GM13976 (cell line): ENCODE measurements at regions not wholly inside any gene's neighbourhood (a gene's known extent, or its start where the extent isn't known, plus 50 kb on each side); places are given as distances from the start of the nearest gene placed in this dataset.
"Not testable (repeated sequence)": the region's sequence is repeated elsewhere in the genome, so short reads cannot be mapped to it uniquely, and the experiment has no call there.

Source experiments
- DNase-seq: peaks from one replicate; pipeline ENCODE4 v3.0.0; 2012; ENCODE audit warnings: low spot score
- in situ Hi-C: fragments of 300-500 bp; cut with MboI; formaldehyde crosslinking; loops from one replicate; pipeline ENCODE4 v1.12.0; 2022; ENCODE audit warnings: low sequenced_read_pairs, mixed read lengths, inconsistent platforms; ENCODE audit not compliant: unreplicated experiment
- TF ChIP-seq, protein P1 (sequence below): IDR thresholded peaks from 2 replicates; pipeline ENCODE4 v1.5.1; 2012; ENCODE audit warnings: borderline replicate concordance, mild to moderate bottlenecking; ENCODE audit not compliant: insufficient read depth; ENCODE audit errors: extremely low read depth, missing control alignments, control extremely low read depth

DNA sequence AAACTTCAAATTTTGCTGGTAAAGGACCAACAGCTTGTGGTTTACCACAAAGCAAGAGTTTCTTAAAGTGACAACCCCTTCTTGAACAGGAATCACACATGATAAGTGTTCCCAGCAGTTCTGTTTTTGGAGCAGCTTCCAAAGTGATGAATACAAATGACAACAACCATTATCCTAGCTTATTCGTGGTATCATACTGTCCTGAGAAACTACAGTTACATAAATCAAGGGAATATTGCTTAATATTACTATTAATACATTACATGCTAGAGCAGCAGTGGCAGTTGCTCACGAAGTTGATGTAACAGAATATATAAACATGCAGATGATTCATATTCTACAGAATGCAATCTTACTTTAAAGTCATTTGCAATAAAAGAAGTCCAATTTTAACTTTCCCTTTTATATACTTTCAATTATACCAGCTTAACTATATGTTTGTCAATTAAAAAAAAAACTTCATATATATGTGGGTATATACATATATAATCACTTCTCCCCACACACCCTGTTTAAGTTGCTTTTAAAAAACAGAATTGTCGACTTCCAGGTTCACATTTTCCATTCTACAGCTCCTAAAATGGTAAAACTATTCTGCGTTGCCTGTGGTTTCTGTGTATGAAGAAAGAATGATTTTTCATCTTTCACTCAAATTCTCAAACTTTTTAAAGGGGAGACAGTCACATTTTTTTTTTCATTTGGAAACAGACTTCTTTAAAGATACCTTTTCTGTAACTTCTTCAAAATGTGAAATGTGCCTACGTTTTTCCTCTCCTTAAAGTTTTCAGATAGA lies 713.6 kb downstream of the TDRD15 start:
- in situ Hi-C loops = no loop called here
- TF ChIP-seq, protein P1, sequence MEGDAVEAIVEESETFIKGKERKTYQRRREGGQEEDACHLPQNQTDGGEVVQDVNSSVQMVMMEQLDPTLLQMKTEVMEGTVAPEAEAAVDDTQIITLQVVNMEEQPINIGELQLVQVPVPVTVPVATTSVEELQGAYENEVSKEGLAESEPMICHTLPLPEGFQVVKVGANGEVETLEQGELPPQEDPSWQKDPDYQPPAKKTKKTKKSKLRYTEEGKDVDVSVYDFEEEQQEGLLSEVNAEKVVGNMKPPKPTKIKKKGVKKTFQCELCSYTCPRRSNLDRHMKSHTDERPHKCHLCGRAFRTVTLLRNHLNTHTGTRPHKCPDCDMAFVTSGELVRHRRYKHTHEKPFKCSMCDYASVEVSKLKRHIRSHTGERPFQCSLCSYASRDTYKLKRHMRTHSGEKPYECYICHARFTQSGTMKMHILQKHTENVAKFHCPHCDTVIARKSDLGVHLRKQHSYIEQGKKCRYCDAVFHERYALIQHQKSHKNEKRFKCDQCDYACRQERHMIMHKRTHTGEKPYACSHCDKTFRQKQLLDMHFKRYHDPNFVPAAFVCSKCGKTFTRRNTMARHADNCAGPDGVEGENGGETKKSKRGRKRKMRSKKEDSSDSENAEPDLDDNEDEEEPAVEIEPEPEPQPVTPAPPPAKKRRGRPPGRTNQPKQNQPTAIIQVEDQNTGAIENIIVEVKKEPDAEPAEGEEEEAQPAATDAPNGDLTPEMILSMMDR = no peak
- no peak for DNase-seq

GRCh38 chr2:21841341-21841740 lies 717.6 kb downstream of the TDRD15 start:
- in situ Hi-C loops = no loop called here
- TF ChIP-seq, protein P1 = no peak
- DNase-seq = no peak

GRCh38 chr2:21850367-21850766 lies 726.6 kb downstream of the TDRD15 start:
- DNase-seq, in situ Hi-C loops: not testable (repeated sequence)

DNA sequence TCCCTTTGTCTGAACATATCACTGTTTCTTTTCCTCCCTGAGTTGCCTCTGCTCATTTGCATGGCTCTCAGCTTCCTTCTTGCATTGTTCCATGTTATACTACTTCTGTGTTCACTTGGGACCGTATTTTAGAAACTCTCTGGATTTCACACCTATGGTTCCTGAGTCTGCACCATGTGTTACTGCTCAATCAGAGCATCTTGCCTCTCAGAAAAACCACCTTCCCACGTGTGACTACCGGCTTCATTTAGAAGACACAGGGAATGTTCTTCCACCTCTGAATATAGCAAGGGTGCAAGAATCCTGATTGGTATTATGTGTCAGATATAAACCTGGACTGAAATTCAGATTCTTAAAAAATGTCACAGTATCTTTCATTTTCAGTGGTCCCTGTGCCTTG lies 731.2 kb downstream of the TDRD15 start:
- TF ChIP-seq, protein P1 = no peak
- in situ Hi-C loops = no loop called here
- no peak for DNase-seq

- no peak for DNase-seq
- in situ Hi-C loops = no loop called here
- TF ChIP-seq, protein P1 = no peak
Measured at GRCh38 chr2:21856708-21857107, 732.9 kb downstream of the TDRD15 start.

GRCh38 chr2:21860907-21861306 lies 737.1 kb downstream of the TDRD15 start:
- DNase-seq = no peak
- in situ Hi-C loops = no loop called here
- TF ChIP-seq, protein P1 = no peak

DNA sequence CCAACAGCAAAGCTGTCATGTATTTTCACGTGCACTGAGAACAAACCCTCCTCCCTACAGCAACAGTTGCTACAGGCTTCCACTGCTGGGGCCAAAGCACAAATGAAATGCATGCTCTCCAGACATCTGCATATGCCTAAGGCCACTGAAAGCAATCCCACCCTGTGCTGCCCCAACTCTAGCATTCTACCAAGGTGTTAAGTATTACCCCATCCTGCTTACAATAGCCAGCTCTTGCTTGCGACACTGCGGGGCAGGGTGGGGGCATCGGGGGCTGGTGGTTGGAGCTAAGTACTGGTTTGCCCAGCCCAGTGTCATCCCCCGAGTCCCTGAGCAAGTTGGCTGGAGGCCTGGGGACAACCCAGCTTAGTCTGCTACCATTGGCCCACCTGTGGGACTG lies 742.5 kb downstream of the TDRD15 start:
- no peak for DNase-seq
- in situ Hi-C loops = no loop called here
- TF ChIP-seq, protein P1 = no peak
